OCI-LY3 (cell line): ENCODE measurements at regions not wholly inside any gene's neighbourhood (a gene's known extent, or its start where the extent isn't known, plus 50 kb on each side); places are given as distances from the start of the nearest gene placed in this dataset.

Experiments used
- EZH2phosphoT487 ChIP-seq: fragments of 200-600 bp; shearing (Covaris generic); IDR thresholded peaks from 2 replicates; pipeline ENCODE4 v1.6.1; 2018; ENCODE audit warnings: antibody characterized with exemption, mixed run types, low read depth
- TF ChIP-seq, protein P1 (sequence below): fragments of 200-600, 300-600 bp; sonication (generic); IDR thresholded peaks from 2 replicates; pipeline ENCODE4 v1.5.1; 2014; ENCODE audit warnings: antibody characterized with exemption, low read length, low read depth

GRCh38 chr2:83943265-83943664, 515.8 kb downstream of the SUCLG1 start:
- TF ChIP-seq, protein P1, sequence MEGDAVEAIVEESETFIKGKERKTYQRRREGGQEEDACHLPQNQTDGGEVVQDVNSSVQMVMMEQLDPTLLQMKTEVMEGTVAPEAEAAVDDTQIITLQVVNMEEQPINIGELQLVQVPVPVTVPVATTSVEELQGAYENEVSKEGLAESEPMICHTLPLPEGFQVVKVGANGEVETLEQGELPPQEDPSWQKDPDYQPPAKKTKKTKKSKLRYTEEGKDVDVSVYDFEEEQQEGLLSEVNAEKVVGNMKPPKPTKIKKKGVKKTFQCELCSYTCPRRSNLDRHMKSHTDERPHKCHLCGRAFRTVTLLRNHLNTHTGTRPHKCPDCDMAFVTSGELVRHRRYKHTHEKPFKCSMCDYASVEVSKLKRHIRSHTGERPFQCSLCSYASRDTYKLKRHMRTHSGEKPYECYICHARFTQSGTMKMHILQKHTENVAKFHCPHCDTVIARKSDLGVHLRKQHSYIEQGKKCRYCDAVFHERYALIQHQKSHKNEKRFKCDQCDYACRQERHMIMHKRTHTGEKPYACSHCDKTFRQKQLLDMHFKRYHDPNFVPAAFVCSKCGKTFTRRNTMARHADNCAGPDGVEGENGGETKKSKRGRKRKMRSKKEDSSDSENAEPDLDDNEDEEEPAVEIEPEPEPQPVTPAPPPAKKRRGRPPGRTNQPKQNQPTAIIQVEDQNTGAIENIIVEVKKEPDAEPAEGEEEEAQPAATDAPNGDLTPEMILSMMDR, result no peak
- no peak for TF ChIP-seq EZH2phosphoT487
